HG03575 (cell line): ENCODE measurements at regions not wholly inside any gene's neighbourhood (a gene's known extent, or its start where the extent isn't known, plus 50 kb on each side); places are given as distances from the start of the nearest gene placed in this dataset.

Source experiments
- ATAC-seq: cut with Tn5 transposase; IDR thresholded peaks from one replicate; pipeline ENCODE4 v1.9.1; 2021; ENCODE audit not compliant: unreplicated experiment, insufficient number of reproducible peaks, low FRiP score; ENCODE audit errors: extremely low read depth

DNA sequence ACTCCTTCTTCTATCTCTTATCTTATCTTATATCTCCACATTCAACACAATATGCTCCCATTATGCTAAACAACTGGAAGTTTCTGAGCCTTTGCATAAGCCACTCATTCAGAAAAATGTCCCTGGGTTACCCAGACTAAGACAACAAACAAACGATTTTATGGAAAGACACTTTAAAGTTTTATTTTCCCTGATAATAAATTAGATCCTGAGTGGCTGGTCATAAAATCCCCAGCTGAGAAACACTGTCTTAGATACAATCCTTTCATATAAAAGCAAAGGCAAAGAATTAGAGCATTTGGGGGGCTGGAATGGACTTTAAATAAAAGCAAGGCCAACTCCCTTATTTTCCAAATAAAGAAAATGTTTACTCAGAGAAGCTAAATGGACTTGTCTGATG, 322.3 kb downstream of the GBE1 start:
- ATAC-seq, result no peak

DNA sequence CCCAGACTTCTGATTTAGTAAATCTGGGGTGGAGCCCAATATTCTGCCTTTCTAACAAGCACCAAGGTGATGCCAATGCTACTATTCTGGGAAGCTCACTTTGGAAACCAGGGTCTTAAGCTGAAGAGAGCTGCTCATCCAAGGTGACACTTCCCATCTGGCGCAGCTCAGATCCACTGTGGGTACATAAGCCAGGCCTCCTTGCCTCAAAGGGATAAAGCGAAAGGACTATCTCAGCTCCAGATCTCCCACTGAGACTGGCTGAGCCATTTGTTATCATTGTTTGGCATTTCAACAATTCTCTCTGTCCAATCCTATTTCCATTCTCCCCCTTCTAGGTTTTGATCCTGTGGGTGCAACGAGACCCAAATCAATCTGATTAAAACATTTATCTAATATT, 323.8 kb downstream of the GBE1 start:
- ATAC-seq, result no peak

DNA sequence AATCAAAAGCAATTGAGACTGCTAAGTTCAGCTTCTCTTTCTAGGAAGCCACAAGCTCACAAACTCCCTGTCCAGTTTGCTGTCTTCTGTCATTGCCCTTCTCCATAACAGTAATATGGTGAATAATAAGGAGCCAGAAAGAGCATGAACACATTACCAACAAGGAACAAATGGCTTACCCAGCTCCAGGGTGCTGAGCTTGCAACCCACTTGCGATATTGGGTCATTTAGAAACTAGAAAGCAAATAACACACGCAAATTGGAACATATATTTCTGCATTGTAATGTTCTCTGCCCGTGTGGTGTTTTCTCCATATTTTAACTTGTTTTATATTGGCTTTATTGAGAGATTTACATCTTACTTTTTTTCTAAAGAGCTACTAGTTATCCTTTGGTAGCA, 325.3 kb downstream of the GBE1 start:
- no peak for ATAC-seq

DNA sequence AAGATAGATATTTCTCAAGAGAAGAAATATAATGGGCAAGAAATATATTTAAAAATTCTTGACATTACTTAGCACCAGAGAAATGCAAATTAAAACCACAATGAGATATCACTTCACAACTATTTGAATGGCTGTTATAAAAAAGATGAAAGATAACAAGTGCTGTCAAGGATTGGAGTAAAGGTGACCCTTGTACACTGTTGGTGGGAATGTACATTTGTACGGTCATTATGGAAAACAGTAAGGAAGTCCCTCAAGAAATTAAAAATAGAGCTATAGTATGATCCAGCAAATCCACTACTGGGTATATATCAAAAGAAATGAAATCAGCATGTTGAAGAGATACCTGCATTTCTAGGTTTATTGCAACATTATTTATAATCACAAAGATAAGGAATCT, 326.4 kb downstream of the GBE1 start:
- ATAC-seq, result no peak

DNA sequence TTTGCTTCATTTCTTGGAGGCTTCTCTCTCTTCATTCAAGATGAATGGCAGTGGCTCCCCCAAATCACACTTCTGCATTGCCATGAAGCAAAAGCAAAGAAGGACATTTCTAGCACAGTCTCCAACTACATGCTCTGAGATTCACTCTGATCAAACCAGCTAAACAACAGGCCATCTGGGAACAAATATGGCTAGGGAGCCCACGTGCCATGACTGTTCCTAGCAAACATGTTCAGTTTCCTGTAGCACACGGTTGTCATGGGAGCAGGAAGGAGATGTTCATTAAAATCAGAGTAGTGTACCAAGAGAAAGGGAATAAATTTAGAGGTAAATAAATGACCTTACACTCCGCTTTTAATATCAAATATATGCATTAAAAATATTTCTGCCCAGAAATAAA, 327.3 kb downstream of the GBE1 start:
- ATAC-seq, result no peak

DNA sequence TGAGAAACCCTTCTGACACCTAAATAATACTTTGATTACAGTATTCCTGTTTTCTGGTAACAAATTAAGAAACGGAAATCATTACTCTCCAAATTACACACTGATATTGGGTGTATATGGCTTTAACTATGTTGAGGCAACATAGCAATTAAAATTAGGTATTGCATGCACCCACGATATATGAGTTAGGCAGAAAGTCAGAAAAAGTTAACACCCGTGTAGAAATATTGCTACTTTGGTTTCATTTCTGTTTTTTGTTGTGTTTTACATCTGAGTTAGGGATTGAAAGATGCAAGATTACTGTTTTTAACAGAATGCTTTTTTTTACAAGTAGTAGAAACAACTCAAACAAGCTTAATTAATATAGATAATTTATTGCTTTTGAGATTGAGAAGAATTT, 327.8 kb downstream of the GBE1 start:
- ATAC-seq, result no peak

DNA sequence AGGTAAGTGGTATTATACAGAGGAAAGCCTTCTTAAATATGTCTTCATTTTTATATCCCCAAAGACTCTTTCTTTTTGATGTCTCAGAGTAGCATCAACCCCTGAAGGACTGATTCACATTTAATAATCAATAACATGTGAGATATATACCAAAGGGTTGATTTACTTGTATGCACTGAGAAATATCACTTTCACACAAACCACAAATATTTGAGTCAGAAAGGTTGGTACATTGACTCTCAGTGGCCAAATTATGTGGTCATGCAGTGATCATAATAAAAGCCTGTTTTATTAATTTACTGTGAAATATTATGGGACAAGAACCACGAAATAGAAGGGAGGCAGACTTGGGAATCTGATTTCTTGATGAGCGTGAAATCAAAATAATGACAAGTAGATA, 329.0 kb downstream of the GBE1 start:
- no peak for ATAC-seq

DNA sequence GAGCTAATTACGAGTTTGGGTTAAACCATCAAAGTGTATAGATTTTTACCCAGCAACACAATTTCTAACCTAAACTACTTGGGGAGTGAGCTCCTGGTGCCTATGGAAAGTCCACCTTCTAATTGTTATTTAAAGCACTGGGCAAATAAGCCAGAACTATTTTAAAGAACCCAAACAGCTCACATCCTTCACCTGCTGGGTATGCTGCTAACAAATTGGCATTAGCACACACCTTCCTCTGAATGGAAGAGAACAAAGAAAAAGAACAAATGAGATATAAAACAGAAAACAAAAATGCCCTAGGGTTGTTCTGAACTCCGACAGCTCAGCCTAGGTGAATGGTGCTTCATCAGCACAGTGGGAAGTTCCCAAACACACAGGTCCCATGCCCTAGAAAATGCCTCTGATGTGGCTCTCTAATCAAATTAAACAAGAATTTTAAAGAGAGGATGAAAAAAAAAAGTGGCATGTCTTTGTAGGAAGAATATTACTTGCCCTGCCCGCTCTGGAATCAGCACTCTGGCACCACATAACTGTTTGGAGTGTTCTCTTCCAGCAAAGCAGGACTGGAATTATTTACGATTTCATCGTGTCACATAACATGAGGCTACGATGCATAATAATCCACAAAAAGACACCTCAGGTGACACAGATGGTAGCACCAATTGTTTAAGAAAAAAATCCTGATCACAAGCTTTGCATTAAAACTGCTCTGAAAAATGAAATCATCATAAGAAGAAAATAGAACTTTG, 334.4 kb downstream of the GBE1 start:
- ATAC-seq, result no peak

DNA sequence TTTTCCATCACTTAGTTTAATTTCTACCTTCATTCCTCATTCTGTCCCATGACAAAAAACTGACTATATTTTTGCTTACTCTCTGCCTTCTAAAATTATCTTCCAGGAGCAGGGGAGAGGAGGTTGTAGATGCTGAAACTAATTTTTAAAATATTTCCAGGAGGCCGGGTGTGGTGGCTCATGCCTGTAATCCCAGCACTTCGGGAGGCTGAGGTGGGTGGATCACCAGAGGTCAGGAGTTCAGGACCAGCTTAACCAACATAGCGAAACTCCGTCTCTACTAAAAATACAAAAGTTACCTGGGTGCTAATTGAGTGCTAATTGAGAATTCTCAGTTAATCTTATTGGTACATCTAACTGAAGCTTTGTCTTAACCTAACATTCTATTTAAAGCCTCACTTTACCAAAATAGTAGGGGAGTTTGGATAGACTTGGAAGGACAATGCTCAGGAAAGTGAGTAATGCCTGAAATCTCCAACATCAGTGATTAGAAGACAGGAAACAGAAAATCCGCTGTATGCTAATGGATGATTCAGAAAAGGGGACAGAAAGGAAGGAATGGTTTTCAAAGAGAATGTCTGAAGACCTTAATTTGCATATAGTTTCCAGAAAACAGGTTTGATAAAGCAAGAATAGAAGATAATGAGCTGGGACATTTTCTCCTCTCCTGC, 336.1 kb downstream of the GBE1 start:
- no peak for ATAC-seq

DNA sequence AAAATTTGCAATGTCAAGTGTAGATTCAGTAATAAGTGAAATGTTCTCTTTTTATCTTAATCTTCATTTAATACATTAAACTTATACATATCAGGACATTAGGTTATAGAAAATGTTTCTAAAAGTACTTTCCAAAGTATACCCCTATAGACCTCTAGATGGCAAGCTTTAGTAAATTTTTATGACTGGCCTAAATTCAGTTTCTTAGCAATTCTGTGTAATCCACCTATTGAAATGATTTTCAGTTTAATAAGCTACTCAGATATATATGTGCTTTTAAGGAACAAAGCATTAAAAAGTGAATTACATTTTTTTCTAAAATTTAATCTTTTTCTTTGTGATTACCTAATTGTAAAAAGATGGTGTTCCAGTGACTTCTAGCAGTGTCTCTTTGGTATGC, 342.2 kb downstream of the GBE1 start:
- no peak for ATAC-seq

DNA sequence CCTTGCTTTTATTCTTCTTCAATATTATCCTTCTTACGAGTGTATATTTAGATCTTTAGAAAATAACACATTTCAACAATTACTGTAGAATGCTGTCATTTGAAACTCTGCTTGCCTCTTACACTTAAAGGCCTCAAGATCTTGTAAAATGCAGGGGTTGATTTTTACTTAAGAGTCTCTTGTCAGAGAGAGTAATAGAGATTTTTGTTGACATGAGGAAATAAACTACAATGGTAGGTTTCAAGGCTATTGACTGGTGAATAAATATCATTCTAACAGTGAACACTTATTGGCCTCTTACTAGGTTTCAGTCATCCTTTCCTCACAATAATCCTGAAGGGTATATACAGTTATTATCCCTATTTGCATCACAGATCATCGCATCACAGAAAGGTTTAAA, 344.6 kb downstream of the GBE1 start:
- no peak for ATAC-seq

DNA sequence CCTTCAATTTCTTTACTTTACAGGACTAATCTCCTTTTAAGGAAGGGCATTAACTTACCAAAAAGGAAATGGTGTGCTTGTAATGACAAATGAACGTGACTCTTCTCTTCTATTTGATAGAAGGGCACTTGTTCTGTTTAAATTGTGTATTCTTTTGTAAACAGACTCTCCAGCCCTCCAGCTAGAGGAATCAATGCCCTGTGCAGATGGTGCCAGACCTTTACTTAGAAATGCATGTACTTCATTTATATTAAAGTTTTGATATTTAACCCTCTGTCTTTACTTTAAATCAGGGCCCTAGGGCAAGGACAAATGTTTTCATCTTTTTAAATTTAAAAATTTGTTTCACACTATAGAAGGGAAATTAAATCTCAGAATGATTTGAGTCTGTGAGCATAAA, 355.1 kb downstream of the GBE1 start:
- no peak for ATAC-seq

DNA sequence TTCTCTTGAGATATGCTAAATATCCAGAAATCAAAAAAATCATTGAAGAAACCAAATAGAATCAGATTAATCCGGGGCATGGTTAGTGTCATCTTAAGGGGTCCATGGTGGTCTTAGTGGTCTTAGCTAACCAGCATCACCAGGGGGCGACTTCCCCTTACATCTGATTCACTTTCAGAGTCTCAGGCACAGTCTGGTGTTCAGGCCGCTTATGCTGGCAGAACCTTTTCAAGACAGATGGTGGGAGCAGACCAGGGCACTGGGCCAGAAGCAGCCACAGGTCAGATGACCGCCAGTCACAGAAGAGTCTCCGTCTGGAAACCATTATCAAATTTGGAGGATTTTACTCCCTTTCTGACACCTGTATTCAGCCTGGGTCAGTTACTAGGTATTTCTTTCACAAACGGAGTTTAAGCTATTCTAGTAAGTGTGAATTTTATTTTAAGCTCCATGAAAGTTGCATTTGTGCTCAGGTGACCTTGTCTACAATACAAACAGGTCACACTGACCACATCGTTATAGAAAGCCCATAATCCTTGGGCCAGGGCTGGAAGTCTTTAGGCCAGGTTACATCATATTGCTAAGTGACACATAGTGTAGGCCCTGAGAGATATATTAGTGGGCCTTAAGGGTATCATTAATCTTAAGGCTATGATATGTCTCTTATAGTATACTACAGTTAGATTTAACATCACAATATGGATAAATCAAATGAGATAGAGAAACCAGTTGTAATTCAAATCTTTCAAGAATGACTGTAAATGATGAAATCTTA, 365.5 kb downstream of the GBE1 start:
- ATAC-seq, result no peak

DNA sequence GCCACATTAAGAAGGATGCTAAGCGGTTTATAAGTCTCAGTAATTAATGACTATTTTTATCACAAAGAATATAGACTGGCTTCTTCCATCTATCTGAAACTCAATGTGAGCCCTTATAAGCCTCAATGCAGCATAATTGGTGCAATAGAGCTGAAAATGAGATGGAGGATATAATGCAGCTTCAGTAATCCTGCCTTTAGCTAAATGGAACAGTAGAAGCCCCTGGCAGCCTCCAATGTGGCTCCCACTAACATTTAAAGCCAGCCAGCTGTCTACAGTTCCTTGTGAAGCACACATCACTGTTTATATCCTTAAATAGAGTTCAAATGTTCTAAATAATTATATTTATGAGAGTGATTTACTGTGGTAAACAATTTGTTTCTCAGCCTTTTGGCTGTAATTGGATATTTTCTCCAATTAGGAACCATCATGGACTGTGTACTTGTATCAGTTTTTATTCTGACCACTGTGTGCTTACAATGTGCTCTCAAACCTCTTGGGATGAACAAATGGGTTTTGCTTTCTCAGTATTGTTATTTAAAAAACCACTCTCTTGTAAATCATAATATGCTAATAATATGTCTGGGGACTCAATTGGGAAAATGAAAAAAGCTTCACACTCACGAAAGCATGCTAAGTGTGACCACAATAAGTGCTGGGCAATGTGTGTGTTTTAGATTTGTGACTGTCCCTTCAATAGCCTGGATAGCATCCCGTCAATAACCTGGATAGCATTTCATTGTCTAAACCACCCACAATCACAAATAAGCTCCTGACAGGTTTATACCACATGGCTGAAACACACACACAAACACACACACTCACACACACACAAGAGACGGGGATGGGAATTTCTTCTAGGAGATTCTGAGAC, 366.6 kb downstream of the GBE1 start:
- no peak for ATAC-seq

DNA sequence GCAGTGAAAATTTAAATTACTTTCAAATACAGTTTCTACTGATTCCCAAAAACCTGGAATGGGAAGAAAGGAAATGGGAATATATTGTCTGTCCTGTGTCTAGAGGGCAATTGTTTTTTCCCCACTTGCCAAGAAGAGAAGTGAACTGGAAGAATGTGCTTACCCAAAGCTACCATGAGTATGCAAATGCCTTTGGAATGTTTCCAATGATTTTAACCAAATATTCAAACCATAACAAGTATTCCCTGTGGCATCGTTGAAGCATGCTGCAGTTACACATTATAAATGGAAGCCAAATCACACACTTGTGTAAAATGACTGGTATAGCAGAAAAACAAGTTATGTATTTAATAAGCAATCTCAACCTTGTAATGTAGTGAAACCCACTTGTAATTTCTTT, 368.2 kb downstream of the GBE1 start:
- no peak for ATAC-seq

DNA sequence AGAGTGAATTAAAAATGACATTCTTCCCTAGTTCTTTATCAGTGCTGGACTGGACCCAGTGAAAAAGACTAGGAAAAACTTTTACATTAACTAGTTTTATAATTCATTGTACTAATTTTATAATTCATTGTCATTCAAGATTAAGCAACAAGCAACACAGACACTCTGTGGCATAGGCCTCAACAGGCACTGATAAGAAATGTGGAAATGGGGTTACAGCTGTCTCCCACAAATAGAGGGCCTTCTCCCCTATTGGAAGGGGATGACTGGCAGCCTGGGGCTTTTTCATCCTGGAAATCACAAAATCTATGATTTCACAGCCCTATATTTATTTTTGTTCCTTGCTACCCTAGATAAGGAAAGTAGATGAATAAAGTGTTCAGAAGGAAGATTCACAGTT, 370.6 kb downstream of the GBE1 start:
- ATAC-seq, result no peak

DNA sequence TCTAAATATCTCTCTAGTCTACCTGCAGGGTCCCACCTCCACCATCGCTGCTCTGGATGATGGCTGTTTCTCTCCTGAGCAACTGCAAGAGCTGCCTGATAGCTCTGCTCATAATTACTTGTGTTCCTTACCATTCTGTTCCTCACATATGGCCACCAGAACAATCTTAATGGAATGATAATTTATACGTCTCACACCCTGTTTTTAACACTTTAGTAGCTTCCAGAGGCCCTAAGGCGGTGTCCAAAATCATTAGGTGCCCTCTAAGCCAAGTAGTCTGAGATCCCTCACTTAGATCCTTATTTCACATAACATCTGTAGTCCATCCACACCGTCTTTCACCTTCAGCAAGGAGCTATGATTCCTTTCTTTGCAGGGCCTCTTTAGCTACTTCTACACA, 373.3 kb downstream of the GBE1 start:
- no peak for ATAC-seq

DNA sequence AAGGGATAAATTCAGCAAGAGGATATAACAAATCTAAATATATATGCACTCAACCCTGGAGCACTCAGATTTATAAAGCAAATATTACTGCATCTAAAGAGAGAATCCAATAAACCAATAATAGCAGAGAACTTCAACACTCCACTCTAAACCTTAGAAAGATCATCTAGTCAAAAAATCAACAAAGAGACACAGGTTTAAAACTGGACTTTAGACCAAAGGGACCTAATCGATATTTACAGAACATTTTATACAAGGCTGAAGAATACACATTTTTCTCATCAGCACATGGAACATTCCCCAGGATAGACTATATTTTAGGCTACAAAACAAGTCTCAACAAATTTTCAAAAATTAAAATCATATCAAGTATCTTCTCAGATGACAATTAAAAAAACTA, 379.0 kb downstream of the GBE1 start:
- ATAC-seq, result no peak

DNA sequence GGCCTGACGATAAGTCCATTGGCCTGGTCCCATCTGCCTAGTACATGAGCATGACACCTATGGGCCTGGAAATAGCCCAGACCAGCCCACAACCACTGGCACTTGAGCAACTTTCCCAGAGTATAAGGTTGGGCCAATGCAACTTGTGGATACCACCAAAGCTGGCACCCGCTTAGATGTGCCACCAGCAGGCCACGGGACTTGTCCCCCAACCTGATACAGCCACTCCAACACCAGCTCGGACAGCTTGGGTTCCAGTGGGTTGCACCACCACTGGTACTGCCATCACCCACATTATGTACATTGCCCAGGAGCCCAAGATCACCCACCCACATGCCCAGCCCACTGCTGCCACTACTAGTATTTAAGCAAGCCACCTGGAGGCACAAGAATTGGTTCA, 381.2 kb downstream of the GBE1 start:
- no peak for ATAC-seq
